Activated CD4-positive, alpha-beta T cell treated with anti-CD3 and anti-CD28 coated beads for 36 hours (primary cell): ENCODE measurements at regions not wholly inside any gene's neighbourhood (a gene's known extent, or its start where the extent isn't known, plus 50 kb on each side); places are given as distances from the start of the nearest gene placed in this dataset.

Source experiments
- ATAC-seq: fragments of 200-7000 bp; cut with Tn5 transposase; one replicate; pipeline ENCODE4 v1.10.0; 2021; ENCODE audit warnings: mild to moderate bottlenecking, moderate library complexity
- CTCF ChIA-PET: fragments of 350-600 bp; sonication (Branson Sonifier 250); formaldehyde crosslinking; loops from one replicate; lab custom pipeline; 2021; ENCODE audit warnings: antibody characterized with exemption; lab: Charles Lee
- POLR2A ChIA-PET: fragments of 350-600 bp; sonication (Branson Sonifier 250); formaldehyde crosslinking; loops from one replicate; lab custom pipeline; 2021; ENCODE audit warnings: antibody characterized with exemption, inconsistent platforms; lab: Charles Lee
- DNase-seq: peaks from one replicate; pipeline ENCODE4 v3.0.0-alpha.2; 2020
- H3K27ac Mint-ChIP-seq: one replicate; pipeline ENCODE4 v1.8.0; 2021; ENCODE audit warnings: mixed read lengths
- H3K27me3 Mint-ChIP-seq: one replicate; pipeline ENCODE4 v1.8.0; 2021; ENCODE audit warnings: mixed read lengths
- H3K36me3 Mint-ChIP-seq: one replicate; pipeline ENCODE4 v1.8.0; 2021; ENCODE audit warnings: low read depth, mixed read lengths
- H3K4me1 Mint-ChIP-seq: one replicate; pipeline ENCODE4 v1.8.0; 2021; ENCODE audit warnings: mixed read lengths
- H3K4me3 Mint-ChIP-seq: one replicate; pipeline ENCODE4 v1.8.0; 2021; ENCODE audit warnings: mild to moderate bottlenecking, moderate library complexity, mixed read lengths
- H3K9me3 Mint-ChIP-seq: one replicate; pipeline ENCODE4 v1.8.0; 2021; ENCODE audit warnings: low read depth, mixed read lengths
- intact Hi-C, 2 experiments: fragments of 100-400 bp; cut with DNase I in 1 of 2; cut with micrococcal nuclease in 1 of 2; formaldehyde crosslinking; loops; one replicate each; pipeline versions ENCODE4 v1.14.2 to v1.15.1; 2022 to 2024; cut with DNase I, micrococcal nuclease

DNA sequence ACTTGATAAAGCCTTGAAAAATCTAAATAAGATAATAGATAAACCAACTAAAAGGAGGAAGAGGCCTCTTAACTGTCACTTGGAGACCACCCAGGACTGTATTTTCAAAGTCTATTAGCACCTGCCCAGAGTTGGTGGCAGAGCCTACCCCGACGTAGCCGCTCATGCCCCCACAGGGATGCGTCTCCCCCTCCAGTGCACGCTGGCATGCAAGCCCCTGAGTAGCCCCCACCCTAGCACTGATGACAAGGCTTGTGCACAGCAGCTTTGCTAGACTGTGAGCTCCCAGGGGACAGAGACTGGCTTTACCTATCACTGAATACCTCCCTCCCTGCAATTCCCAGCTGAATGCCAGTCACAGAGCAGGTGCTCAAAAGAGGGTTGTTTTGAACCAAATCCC is 54.1 kb upstream of the HES1 start:
- intact Hi-C loops, result no loop called here
- H3K27ac Mint-ChIP-seq, result no peak overlapping the region
- POLR2A ChIA-PET, result no interaction called here
- H3K4me3 Mint-ChIP-seq, result no peak overlapping the region
- no peak for ATAC-seq
- H3K27me3 Mint-ChIP-seq, result peaks cover 12% of the 10 kb centered on the region
- no peaks in the 10 kb centered on the region for H3K36me3 Mint-ChIP-seq
- H3K9me3 Mint-ChIP-seq, result no peaks in the 10 kb centered on the region
- CTCF ChIA-PET, result interaction anchor here (1.0 to 1.7 kb wide), 3 partner anchors 9 to 55 kb away, joined by 3 to 6 read pairs (median 4); partner anchors contain the start of gene HES1
- no peak for DNase-seq
- H3K4me1 Mint-ChIP-seq, result peaks cover 7% of the 10 kb centered on the region

DNA sequence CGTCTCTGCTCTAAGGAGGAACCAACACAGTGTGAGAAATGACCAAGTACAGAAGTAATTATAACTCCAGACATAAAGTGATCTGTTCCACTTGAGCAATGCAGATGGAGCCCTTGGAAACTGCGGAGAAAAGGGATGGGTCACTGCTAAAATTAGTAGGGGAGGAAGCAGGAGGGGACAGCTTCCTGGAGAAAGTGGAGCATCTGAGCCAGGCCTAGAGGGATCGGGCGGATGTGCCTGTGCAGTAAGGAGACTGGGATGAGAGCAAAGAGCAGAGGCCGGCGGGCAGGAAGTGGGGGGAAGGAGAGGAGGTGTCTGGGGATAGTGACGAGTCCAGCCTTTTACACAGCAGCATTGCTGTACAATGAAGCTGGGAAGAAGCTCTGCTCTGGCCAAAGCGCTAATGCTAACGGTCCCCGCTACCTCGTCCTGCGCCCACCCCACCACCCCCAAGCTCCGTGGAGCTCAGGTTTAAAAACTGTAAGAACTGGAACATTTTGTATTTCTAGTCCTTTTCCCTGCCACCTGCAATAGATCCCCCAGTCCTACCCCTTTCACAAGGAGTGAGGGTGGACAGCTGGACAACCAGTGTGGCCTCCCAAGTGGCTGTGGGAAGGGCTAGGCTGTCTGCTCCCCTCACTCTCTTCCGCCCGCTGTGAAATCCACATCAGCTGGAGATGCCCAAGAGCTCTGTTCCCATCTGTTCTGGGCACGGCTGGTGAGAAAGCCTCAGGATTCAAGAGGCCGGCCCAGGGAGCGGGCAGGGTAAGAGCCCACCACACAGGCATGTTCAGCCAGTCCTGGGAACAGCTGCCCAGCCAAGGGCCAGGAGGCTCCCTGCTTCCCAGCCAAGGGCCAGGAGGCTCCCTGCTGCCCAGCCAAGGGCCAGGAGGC is 53.0 kb upstream of the HES1 start:
- no peak for DNase-seq
- Mint-ChIP-seq H3K4me3 (no peak overlapping the region), H3K4me1 (peaks cover 7% of the 10 kb centered on the region), H3K27me3 (peaks cover 10% of the 10 kb centered on the region), H3K9me3 (no peaks in the 10 kb centered on the region), H3K27ac (no peak overlapping the region), H3K36me3 (no peaks in the 10 kb centered on the region)
- no peak for ATAC-seq
- POLR2A ChIA-PET, result no interaction called here
- CTCF ChIA-PET, result interaction anchor here (0.5 to 1.7 kb wide), 4 partner anchors 16 to 1472 kb away, joined by 3 to 6 read pairs (median 4); partner anchors contain the start of gene HES1
- intact Hi-C loops, result no loop called here

GRCh38 chr3:194083637-194084224 is 52.2 kb upstream of the HES1 start:
- no peak for ATAC-seq
- DNase-seq, result no peak
- POLR2A ChIA-PET, result no interaction called here
- Mint-ChIP-seq H3K27ac (no peak overlapping the region), H3K4me3 (no peak overlapping the region), H3K27me3 (peaks cover 8% of the 10 kb centered on the region), H3K4me1 (peaks cover 7% of the 10 kb centered on the region), H3K9me3 (no peaks in the 10 kb centered on the region), H3K36me3 (no peaks in the 10 kb centered on the region)
- intact Hi-C loops, result no loop called here
- CTCF ChIA-PET, result interaction anchor here (0.6 kb wide), 1 partner anchor 1473 kb away, joined by 4 read pairs; no protein-coding TSS in a partner anchor

DNA sequence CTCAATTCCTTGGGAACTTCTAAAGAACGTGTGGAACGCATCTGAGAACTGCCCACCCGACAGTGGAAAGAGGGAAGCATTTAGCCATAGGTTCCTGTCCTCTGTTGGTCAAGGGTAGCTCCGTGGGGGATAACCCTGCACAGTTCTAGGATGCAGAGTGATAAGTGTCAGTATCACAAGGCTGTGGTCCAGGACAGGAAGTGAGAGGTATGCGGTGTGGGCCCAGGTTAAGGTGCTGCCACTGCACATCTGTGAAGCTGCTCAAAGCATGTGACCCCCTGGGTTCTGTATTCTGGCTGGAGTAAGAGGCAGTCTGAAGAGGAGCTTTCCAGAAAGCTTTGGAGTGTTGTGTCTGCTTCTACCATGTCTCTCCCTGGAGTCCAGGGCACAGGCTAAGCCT is 51.7 kb upstream of the HES1 start:
- DNase-seq, result peak; percentile 43
- intact Hi-C loops, result no loop called here
- Mint-ChIP-seq H3K4me1 (peaks cover 9% of the 10 kb centered on the region), H3K27me3 (peaks cover 8% of the 10 kb centered on the region), H3K4me3 (no peak overlapping the region), H3K9me3 (no peaks in the 10 kb centered on the region), H3K27ac (no peak overlapping the region), H3K36me3 (no peaks in the 10 kb centered on the region)
- CTCF ChIA-PET, result no interaction called here
- ATAC-seq, result peak; percentile 66
- POLR2A ChIA-PET, result no interaction called here
